Astrocyte (in vitro differentiated cells and primary cell): ENCODE measurements at regions not wholly inside any gene's neighbourhood (a gene's known extent, or its start where the extent isn't known, plus 50 kb on each side); places are given as distances from the start of the nearest gene placed in this dataset.

ENCODE experiments used
- CTCF ChIP-seq: IDR thresholded peaks from 2 replicates; pipeline ENCODE4 v1.5.1; 2011; ENCODE audit warnings: low read depth, mild to moderate bottlenecking, inconsistent platforms, low read length, moderate library complexity; ENCODE audit not compliant: insufficient read depth
- EZH2 ChIP-seq: IDR thresholded peaks from 2 replicates; pipeline ENCODE4 v1.6.1; 2012; ENCODE audit warnings: mild to moderate bottlenecking, low read length, inconsistent platforms; ENCODE audit not compliant: insufficient read depth

- TF ChIP-seq CTCF = no peak
- TF ChIP-seq EZH2 = no peak
Measured at GRCh38 chr17:77429369-77429968, 288.7 kb downstream of the SEC14L1 start.
